ENCODE measurements at regions not wholly inside any gene's neighbourhood (a gene's known extent, or its start where the extent isn't known, plus 50 kb on each side); places are given as distances from the start of the nearest gene placed in this dataset.

GRCh38 chr6:84615987-84616386, 148.4 kb downstream of the TBX18 start (continued):
- TF ChIP-seq CHD7 (IDR thresholded peaks at IDR 0.05; ENCODE audit: low read depth, low read length): no peak
- TF ChIP-seq TCF7L2 (IDR thresholded peaks at IDR 0.05; ENCODE audit: low read depth, low read length): no peak
- no peak for TF ChIP-seq SAP30 (IDR thresholded peaks at IDR 0.05; ENCODE audit: borderline replicate concordance, insufficient read depth, low read depth, low read length, poor library complexity, severe bottlenecking)
- no peak for TF ChIP-seq RBM25 (IDR thresholded peaks at IDR 0.05; ENCODE audit: low read depth, low read length, severe bottlenecking)
- TF ChIP-seq, protein P1, sequence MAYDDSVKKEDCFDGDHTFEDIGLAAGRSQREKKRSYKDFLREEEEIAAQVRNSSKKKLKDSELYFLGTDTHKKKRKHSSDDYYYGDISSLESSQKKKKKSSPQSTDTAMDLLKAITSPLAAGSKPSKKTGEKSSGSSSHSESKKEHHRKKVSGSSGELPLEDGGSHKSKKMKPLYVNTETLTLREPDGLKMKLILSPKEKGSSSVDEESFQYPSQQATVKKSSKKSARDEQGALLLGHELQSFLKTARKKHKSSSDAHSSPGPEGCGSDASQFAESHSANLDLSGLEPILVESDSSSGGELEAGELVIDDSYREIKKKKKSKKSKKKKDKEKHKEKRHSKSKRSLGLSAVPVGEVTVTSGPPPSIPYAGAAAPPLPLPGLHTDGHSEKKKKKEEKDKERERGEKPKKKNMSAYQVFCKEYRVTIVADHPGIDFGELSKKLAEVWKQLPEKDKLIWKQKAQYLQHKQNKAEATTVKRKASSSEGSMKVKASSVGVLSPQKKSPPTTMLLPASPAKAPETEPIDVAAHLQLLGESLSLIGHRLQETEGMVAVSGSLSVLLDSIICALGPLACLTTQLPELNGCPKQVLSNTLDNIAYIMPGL (CRISPR knock-in tag; IDR thresholded peaks at IDR 0.05): no peak
- no peak for TF ChIP-seq ZNF23 (CRISPR knock-in tag; IDR thresholded peaks at IDR 0.05)
- TF ChIP-seq, protein P2, sequence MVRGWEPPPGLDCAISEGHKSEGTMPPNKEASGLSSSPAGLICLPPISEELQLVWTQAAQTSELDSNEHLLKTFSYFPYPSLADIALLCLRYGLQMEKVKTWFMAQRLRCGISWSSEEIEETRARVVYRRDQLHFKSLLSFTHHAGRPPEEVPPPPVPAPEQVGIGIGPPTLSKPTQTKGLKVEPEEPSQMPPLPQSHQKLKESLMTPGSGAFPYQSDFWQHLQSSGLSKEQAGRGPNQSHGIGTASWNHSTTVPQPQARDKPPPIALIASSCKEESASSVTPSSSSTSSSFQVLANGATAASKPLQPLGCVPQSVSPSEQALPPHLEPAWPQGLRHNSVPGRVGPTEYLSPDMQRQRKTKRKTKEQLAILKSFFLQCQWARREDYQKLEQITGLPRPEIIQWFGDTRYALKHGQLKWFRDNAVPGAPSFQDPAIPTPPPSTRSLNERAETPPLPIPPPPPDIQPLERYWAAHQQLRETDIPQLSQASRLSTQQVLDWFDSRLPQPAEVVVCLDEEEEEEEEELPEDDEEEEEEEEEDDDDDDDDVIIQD (CRISPR knock-in tag; IDR thresholded peaks at IDR 0.05): no peak
- no peak for TF ChIP-seq GTF2A2 (tag; IDR thresholded peaks at IDR 0.05)
- no peak for TF ChIP-seq NFYB (IDR thresholded peaks at IDR 0.05; ENCODE audit: extremely low read depth, insufficient read length)
- no peak for TF ChIP-seq TSC22D4 (tag; IDR thresholded peaks at IDR 0.05)
- TF ChIP-seq SRSF9 (IDR thresholded peaks at IDR 0.05; ENCODE audit: borderline replicate concordance, low read depth, low read length): no peak
- TF ChIP-seq CXXC5 (CRISPR knock-in tag; IDR thresholded peaks at IDR 0.05): no peak
- TF ChIP-seq NFIX (CRISPR knock-in tag; IDR thresholded peaks at IDR 0.05; ENCODE audit: low read depth): no peak

Measured in K562 (cell line).